ENCODE measurements at regions not wholly inside any gene's neighbourhood (a gene's known extent, or its start where the extent isn't known, plus 50 kb on each side); places are given as distances from the start of the nearest gene placed in this dataset.
"Not testable (repeated sequence)": the region's sequence is repeated elsewhere in the genome, so short reads cannot be mapped to it uniquely, and the experiment has no call there.

DNA sequence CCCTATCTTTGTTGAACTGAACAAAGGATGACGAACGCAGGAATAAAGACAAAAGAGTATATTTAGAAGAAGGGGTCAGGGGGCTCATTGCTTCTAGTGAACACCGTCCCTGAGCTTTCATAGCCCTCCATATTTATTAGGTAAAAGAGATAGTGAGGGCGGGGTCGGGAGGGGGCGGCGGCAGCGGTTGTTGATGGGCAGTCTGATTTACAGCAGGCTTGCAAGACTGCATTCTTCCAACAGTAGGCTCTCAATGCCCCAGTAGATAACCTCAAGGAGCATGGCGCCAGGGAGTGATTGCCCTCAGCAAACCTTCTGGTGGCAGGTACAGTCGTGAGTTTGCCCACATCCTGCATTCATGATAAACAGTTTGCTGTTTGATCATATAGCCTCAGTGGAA is 563.3 kb upstream of the SYNCRIP start:
- ChIA-PET POLR2A (no interaction called here), CTCF (no interaction called here)
- H3K27me3 ChIP-seq (ENCODE audit: control insufficient read depth in 2 of 2, insufficient read depth in 2 of 2, low read length in 2 of 2), result no peaks in the 10 kb centered on the region
- no peak overlapping the region for H3K4me3 ChIP-seq (ENCODE audit: low read length)
- no peak overlapping the region for H3K4me3 Mint-ChIP-seq
- no peaks in the 10 kb centered on the region for H3K4me1 ChIP-seq (ENCODE audit: control insufficient read depth in 2 of 2, insufficient read depth in 2 of 2, low read length in 2 of 2)
- ATAC-seq, result no peak
- H3K27ac ChIP-seq (ENCODE audit: low read depth, low read length), result no peak overlapping the region
- no peaks in the 10 kb centered on the region for H3K4me1 Mint-ChIP-seq
- H3K27me3 Mint-ChIP-seq, result no peaks in the 10 kb centered on the region
- peaks cover 0 to 16% (median 4%) of the 10 kb centered on the region in 11 donors for H3K9me3 Mint-ChIP-seq
- no peaks in the 10 kb centered on the region for H3K9me3 ChIP-seq (ENCODE audit: control insufficient read depth in 2 of 3, low read length in 3 of 3)
- H3K27ac Mint-ChIP-seq, result no peak overlapping the region
- peaks cover 0 to 6% (median 0%) of the 10 kb centered on the region in 5 donors for H3K36me3 Mint-ChIP-seq
- no peak for DNase-seq
- H3K36me3 ChIP-seq (ENCODE audit: control insufficient read depth in 2 of 3, insufficient read depth in 3 of 3, low read length in 3 of 3), result no peaks in the 10 kb centered on the region
- intact Hi-C loops (cut with micrococcal nuclease), result no loop called here

DNA sequence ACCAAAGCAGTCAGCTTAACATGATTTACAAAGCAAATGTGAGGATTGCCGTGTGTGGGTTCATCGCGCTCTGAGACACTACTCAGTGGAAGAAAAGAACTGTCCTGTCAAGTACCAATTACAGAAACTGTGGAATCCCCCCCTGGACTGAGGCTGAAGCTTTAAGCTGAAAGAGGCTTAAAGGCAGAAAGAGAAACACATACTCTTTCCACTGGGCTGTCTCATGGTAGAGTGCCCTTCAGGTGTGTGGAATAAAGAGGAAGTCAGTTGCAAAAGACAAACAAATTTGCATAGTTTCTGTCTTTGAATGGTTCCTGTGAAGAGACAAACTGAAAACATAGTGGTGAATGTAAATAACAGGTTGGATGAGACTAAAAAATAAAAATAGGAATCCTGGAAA is 560.4 kb upstream of the SYNCRIP start:
- H3K4me1 ChIP-seq (ENCODE audit: control insufficient read depth in 2 of 2, insufficient read depth in 2 of 2, low read length in 2 of 2), result no peaks in the 10 kb centered on the region
- H3K4me3 ChIP-seq (ENCODE audit: low read length), result no peak overlapping the region
- intact Hi-C loops (cut with micrococcal nuclease), result no loop called here
- Mint-ChIP-seq H3K27me3 (no peaks in the 10 kb centered on the region), H3K4me1 (peaks cover 0 to 2% (median 0%) of the 10 kb centered on the region in 7 donors), H3K9me3 (peaks cover 0 to 19% (median 7%) of the 10 kb centered on the region in 11 donors), H3K27ac (no peak overlapping the region), H3K4me3 (no peak overlapping the region), H3K36me3 (peaks cover 0 to 6% (median 0%) of the 10 kb centered on the region in 5 donors)
- CTCF ChIA-PET, result no interaction called here
- no peak for ATAC-seq
- H3K27me3 ChIP-seq (ENCODE audit: control insufficient read depth in 2 of 2, insufficient read depth in 2 of 2, low read length in 2 of 2), result no peaks in the 10 kb centered on the region
- no peak for DNase-seq
- H3K36me3 ChIP-seq (ENCODE audit: control insufficient read depth in 2 of 3, insufficient read depth in 3 of 3, low read length in 3 of 3), result no peaks in the 10 kb centered on the region
- no peak overlapping the region for H3K27ac ChIP-seq (ENCODE audit: low read depth, low read length)
- POLR2A ChIA-PET, result no interaction called here
- H3K9me3 ChIP-seq (ENCODE audit: control insufficient read depth in 2 of 3, low read length in 3 of 3), result no peaks in the 10 kb centered on the region

DNA sequence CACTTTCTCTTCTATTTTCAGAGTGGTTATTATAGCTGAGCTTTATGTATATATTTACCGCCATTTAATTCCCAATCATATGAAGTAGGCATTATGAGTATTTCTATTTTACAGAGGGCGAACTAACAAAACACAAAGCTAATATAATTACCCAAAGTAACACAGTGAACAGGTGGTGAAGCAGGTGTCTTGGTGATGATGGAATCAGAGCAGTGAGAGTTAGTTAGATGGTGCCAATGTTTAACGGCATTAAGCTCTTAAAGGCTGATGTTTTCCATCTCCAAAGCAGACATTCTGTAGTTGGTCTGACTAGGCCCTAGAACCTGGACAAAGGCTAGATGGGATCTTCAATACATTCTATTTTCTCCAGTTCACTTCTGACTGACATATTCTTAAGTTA is 551.1 kb upstream of the SYNCRIP start:
- Histone ChIP-seq H3K36me3 (ENCODE audit: control insufficient read depth in 2 of 3, insufficient read depth in 3 of 3, low read length in 3 of 3) (no peaks in the 10 kb centered on the region), H3K9me3 (ENCODE audit: control insufficient read depth in 2 of 3, low read length in 3 of 3) (no peaks in the 10 kb centered on the region), H3K27ac (ENCODE audit: low read depth, low read length) (no peak overlapping the region), H3K4me1 (ENCODE audit: control insufficient read depth in 2 of 2, insufficient read depth in 2 of 2, low read length in 2 of 2) (no peaks in the 10 kb centered on the region), H3K4me3 (ENCODE audit: low read length) (no peak overlapping the region), H3K27me3 (ENCODE audit: control insufficient read depth in 2 of 2, insufficient read depth in 2 of 2, low read length in 2 of 2) (no peaks in the 10 kb centered on the region)
- Mint-ChIP-seq H3K9me3 (no peaks in the 10 kb centered on the region), H3K4me3 (no peak overlapping the region), H3K4me1 (peaks cover 0 to 2% (median 0%) of the 10 kb centered on the region in 7 donors), H3K27ac (no peak overlapping the region), H3K27me3 (no peaks in the 10 kb centered on the region), H3K36me3 (no peaks in the 10 kb centered on the region)
- ATAC-seq (no peak), DNase-seq (no peak)
- POLR2A ChIA-PET, result no interaction called here
- intact Hi-C loops (cut with micrococcal nuclease), result loop anchor here in 1 of 2 donors (5.0 kb wide), 2 partner anchors 272 to 437 kb away; no protein-coding TSS in a partner anchor
- CTCF ChIA-PET, result no interaction called here

GRCh38 chr6:86192123-86192522 is 549.4 kb upstream of the SYNCRIP start:
- intact Hi-C loops (cut with micrococcal nuclease), result loop anchor here in 1 of 2 donors (5.0 kb wide), 2 partner anchors 270 to 435 kb away; no protein-coding TSS in a partner anchor

GRCh38 chr6:86175149-86175548 is 532.5 kb upstream of the SYNCRIP start:
- H3K4me3 Mint-ChIP-seq; H3K4me3 ChIP-seq (ENCODE audit: low read length); ATAC-seq; H3K27me3 ChIP-seq (ENCODE audit: control insufficient read depth in 2 of 2, insufficient read depth in 2 of 2, low read length in 2 of 2); H3K4me1 ChIP-seq (ENCODE audit: control insufficient read depth in 2 of 2, insufficient read depth in 2 of 2, low read length in 2 of 2); intact Hi-C loops (cut with micrococcal nuclease); H3K9me3 ChIP-seq (ENCODE audit: control insufficient read depth in 2 of 3, low read length in 3 of 3); H3K36me3 Mint-ChIP-seq; H3K27ac ChIP-seq (ENCODE audit: low read depth, low read length); H3K27ac Mint-ChIP-seq; CTCF ChIA-PET; DNase-seq; H3K27me3 Mint-ChIP-seq; POLR2A ChIA-PET; H3K4me1 Mint-ChIP-seq; H3K36me3 ChIP-seq (ENCODE audit: control insufficient read depth in 2 of 3, insufficient read depth in 3 of 3, low read length in 3 of 3): not testable (repeated sequence)
- H3K9me3 Mint-ChIP-seq, result peaks cover 0 to 16% (median 3%) of the 10 kb centered on the region in 11 donors

More at GRCh38 chr6:86192123-86192522, 549.4 kb upstream of the SYNCRIP start:
- H3K4me3 Mint-ChIP-seq, result no peak overlapping the region
- no peak overlapping the region for H3K27ac ChIP-seq (ENCODE audit: low read depth, low read length)
- ChIA-PET CTCF (no interaction called here), POLR2A (no interaction called here)
- no peak overlapping the region for H3K27ac Mint-ChIP-seq
- H3K4me1 Mint-ChIP-seq, result peaks cover 0 to 2% (median 0%) of the 10 kb centered on the region in 7 donors
- H3K27me3 Mint-ChIP-seq, result no peaks in the 10 kb centered on the region
- H3K4me1 ChIP-seq (ENCODE audit: control insufficient read depth in 2 of 2, insufficient read depth in 2 of 2, low read length in 2 of 2), result no peaks in the 10 kb centered on the region
- no peaks in the 10 kb centered on the region for H3K36me3 Mint-ChIP-seq
- DNase-seq (no peak), ATAC-seq (no peak)
- peaks cover 0 to 3% (median 0%) of the 10 kb centered on the region in 11 donors for H3K9me3 Mint-ChIP-seq
- H3K36me3 ChIP-seq (ENCODE audit: control insufficient read depth in 2 of 3, insufficient read depth in 3 of 3, low read length in 3 of 3), result no peaks in the 10 kb centered on the region
- no peaks in the 10 kb centered on the region for H3K27me3 ChIP-seq (ENCODE audit: control insufficient read depth in 2 of 2, insufficient read depth in 2 of 2, low read length in 2 of 2)
- H3K9me3 ChIP-seq (ENCODE audit: control insufficient read depth in 2 of 3, low read length in 3 of 3), result no peaks in the 10 kb centered on the region
- H3K4me3 ChIP-seq (ENCODE audit: low read length), result no peak overlapping the region

DNA sequence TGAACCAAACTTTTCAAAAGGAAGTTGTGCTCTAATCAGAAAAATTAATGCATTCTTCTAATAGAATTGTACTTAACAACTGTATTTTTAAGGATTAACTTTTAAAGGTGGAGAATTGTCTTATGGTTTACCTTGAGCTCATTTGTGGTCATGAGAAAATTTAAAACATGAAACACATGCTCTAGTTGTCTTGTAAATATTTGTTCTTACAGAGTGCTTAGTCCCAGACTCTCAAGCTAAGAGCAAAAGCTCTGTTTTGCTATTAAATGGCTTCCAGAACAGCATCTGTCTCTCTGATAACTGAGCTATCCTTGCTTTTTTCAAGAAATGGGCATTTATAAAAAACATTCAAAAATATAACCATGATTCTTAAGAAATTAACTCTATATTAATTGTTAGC is 512.2 kb upstream of the SYNCRIP start:
- no peak overlapping the region for H3K4me3 Mint-ChIP-seq
- no peaks in the 10 kb centered on the region for H3K36me3 ChIP-seq (ENCODE audit: control insufficient read depth in 2 of 3, insufficient read depth in 3 of 3, low read length in 3 of 3)
- ATAC-seq, result no peak
- H3K4me1 ChIP-seq (ENCODE audit: control insufficient read depth in 2 of 2, insufficient read depth in 2 of 2, low read length in 2 of 2), result no peaks in the 10 kb centered on the region
- peaks cover 0 to 5% (median 1%) of the 10 kb centered on the region in 11 donors for H3K9me3 Mint-ChIP-seq
- H3K36me3 Mint-ChIP-seq, result no peaks in the 10 kb centered on the region
- H3K4me3 ChIP-seq (ENCODE audit: low read length), result no peak overlapping the region
- no peaks in the 10 kb centered on the region for H3K9me3 ChIP-seq (ENCODE audit: control insufficient read depth in 2 of 3, low read length in 3 of 3)
- CTCF ChIA-PET, result no interaction called here
- intact Hi-C loops (cut with micrococcal nuclease), result no loop called here
- H3K27me3 ChIP-seq (ENCODE audit: control insufficient read depth in 2 of 2, insufficient read depth in 2 of 2, low read length in 2 of 2), result no peaks in the 10 kb centered on the region
- no peaks in the 10 kb centered on the region for H3K4me1 Mint-ChIP-seq
- no peak for DNase-seq
- peaks cover 0 to 4% (median 0%) of the 10 kb centered on the region in 5 donors for H3K27me3 Mint-ChIP-seq
- POLR2A ChIA-PET, result no interaction called here
- no peak overlapping the region for H3K27ac Mint-ChIP-seq
- no peak overlapping the region for H3K27ac ChIP-seq (ENCODE audit: low read depth, low read length)

DNA sequence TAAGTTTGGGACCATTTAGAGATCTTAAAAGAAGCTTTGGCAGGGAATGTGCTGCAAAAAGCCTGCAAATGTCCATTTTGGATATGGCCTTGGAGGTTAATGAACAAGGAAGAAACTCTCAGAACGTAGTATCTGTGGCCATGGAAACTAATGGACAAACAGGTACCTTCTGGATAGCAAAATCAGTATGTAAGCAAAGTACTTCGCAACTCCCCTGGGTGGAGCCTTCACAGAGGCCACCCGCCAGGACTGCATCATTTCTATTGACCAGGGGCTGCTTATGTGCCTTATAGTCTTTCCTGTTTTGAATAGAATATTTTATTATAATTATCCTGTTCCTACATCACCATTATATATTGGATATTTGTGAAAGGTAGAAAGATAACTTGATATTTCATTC is 510.8 kb upstream of the SYNCRIP start:
- ChIA-PET CTCF (no interaction called here), POLR2A (no interaction called here)
- Histone ChIP-seq H3K36me3 (ENCODE audit: control insufficient read depth in 2 of 3, insufficient read depth in 3 of 3, low read length in 3 of 3) (no peaks in the 10 kb centered on the region), H3K4me3 (ENCODE audit: low read length) (no peak overlapping the region), H3K27me3 (ENCODE audit: control insufficient read depth in 2 of 2, insufficient read depth in 2 of 2, low read length in 2 of 2) (no peaks in the 10 kb centered on the region), H3K27ac (ENCODE audit: low read depth, low read length) (no peak overlapping the region), H3K4me1 (ENCODE audit: control insufficient read depth in 2 of 2, insufficient read depth in 2 of 2, low read length in 2 of 2) (no peaks in the 10 kb centered on the region), H3K9me3 (ENCODE audit: control insufficient read depth in 2 of 3, low read length in 3 of 3) (no peaks in the 10 kb centered on the region)
- peaks cover 0 to 7% (median 1%) of the 10 kb centered on the region in 11 donors for H3K9me3 Mint-ChIP-seq
- no peak for ATAC-seq
- H3K27me3 Mint-ChIP-seq, result peaks cover 0 to 4% (median 0%) of the 10 kb centered on the region in 5 donors
- intact Hi-C loops (cut with micrococcal nuclease), result no loop called here
- no peaks in the 10 kb centered on the region for H3K36me3 Mint-ChIP-seq
- H3K4me1 Mint-ChIP-seq, result no peaks in the 10 kb centered on the region
- DNase-seq, result no peak
- H3K4me3 Mint-ChIP-seq, result no peak overlapping the region
- H3K27ac Mint-ChIP-seq, result no peak overlapping the region
